Lower leg skin (tissue), 3 donors: ENCODE measurements at regions not wholly inside any gene's neighbourhood (a gene's known extent, or its start where the extent isn't known, plus 50 kb on each side); places are given as distances from the start of the nearest gene placed in this dataset.

ENCODE experiments used
- CTCF ChIP-seq, 3 donors: fragments of 450-650 bp; IDR thresholded peaks; one replicate each; pipeline ENCODE4 v1.5.1; 2016; ENCODE audit warnings: antibody characterized with exemption in 3 of 3, mild to moderate bottlenecking in 3 of 3, moderate library complexity in 2 of 3
- POLR2A ChIP-seq, 2 donors: fragments of 450-650 bp; IDR thresholded peaks; one replicate each; pipeline ENCODE4 v1.6.1; 2016 to 2017; ENCODE audit warnings: antibody characterized with exemption in 2 of 2, mild to moderate bottlenecking in 1 of 2, moderate library complexity in 1 of 2

GRCh38 chr5:135671052-135671705 is 92.4 kb upstream of the CXCL14 start:
- TF ChIP-seq CTCF (IDR thresholded peaks at IDR 0.05) (no peak), POLR2A (IDR thresholded peaks at IDR 0.05) (no peak)
